GM12874 (cell line): ENCODE measurements at regions not wholly inside any gene's neighbourhood (a gene's known extent, or its start where the extent isn't known, plus 50 kb on each side); places are given as distances from the start of the nearest gene placed in this dataset.

Experiments
- CTCF ChIP-seq: IDR thresholded peaks from 2 replicates; pipeline ENCODE4 v1.5.1; 2011; ENCODE audit warnings: low read depth, mild to moderate bottlenecking, control low read depth, low read length, moderate library complexity; ENCODE audit not compliant: insufficient read depth

DNA sequence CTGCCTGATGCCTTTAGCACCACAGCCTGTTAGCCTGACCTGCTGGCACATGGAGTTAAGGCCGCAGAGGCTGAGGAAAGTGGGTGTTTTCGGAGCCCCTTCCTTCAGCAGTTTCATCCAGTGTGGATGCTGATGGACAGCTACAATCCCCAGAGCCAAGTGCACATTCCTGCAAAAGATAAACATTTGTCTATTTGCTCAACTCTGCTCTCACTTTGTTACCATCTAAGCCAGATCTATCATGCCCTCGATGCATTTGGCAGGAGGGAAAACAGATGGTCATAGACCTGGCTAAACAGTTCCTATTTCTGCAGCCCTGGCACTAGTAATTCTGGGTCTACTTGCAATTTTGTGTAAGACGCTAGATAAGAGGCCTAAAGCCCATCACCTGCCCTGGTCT is 312.9 kb upstream of the RASGRP1 start:
- no peak for TF ChIP-seq CTCF

GRCh38 chr15:38878026-38878425 is 313.4 kb upstream of the RASGRP1 start:
- TF ChIP-seq CTCF, result no peak

DNA sequence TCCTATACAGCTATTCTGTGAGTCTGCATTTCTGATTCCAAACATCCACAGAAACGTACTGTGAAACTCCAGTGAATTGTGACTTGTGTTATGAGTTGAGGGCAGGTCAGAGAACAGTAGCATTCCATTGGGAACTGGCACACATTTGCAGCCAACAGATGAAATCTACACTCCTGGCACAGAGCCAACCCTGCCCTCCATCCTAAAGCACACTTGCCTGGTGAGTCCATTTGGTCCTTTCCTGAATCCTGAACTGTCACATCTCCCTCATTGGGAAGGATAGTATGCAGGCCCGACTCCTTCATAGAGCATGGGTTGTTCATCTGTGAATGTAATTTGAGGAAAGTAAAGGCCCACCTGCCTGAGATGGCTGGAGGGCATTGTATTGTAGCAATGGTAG is 314.3 kb upstream of the RASGRP1 start:
- no peak for TF ChIP-seq CTCF

DNA sequence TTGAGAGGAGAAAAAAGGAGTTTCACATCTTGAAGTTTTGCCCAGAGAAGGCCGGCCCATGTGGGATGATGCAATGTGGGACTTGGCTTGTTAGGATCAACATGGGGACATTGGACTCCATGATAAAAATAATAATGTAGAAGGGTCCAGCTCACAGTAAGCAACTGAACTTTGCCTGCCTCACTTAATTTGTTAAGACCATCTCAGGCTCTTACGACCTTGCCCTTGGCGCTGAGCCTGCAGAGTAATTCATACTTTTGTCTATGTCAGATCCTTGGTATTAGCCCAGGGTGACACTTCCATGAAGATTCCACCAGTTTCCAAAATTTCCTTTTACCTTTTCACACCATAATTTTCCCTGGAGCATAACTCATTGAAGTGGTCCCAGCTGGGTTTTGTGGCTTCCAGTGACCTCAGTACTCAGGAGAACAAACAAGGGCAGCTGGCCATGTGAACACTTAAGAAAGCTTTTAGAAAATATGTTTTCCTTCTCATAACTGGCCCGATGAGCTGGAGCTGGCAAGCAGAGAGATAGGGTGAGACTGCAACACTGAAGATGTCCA is 315.4 kb upstream of the RASGRP1 start:
- TF ChIP-seq CTCF, result no peak

- no peak for TF ChIP-seq CTCF
These were observed 317.6 kb upstream of the RASGRP1 start for GRCh38 chr15:38882221-38882620.

- no peak for TF ChIP-seq CTCF
These were observed 319.4 kb upstream of the RASGRP1 start for GRCh38 chr15:38883987-38884386.

DNA sequence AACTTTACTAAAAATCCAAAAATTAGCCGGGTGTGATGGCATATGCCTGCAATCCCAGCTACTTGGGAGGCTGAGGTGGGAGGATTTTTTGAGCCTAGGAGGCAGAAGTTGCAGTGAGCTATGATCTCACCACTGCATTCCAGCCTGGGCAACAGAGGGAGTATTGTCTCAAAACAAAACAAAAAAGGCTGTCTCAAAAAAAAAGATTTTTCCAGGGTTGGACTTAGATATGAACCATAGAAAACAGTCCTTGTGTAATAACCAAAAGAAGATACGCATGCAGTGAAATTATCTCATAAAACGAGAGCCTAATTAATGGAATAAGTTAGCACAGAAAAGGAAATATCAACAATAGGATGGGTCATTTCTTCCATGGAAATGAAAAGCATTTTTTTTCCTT is 320.4 kb upstream of the RASGRP1 start:
- TF ChIP-seq CTCF, result no peak
